ENCODE measurements at regions not wholly inside any gene's neighbourhood (a gene's known extent, or its start where the extent isn't known, plus 50 kb on each side); places are given as distances from the start of the nearest gene placed in this dataset.

DNA sequence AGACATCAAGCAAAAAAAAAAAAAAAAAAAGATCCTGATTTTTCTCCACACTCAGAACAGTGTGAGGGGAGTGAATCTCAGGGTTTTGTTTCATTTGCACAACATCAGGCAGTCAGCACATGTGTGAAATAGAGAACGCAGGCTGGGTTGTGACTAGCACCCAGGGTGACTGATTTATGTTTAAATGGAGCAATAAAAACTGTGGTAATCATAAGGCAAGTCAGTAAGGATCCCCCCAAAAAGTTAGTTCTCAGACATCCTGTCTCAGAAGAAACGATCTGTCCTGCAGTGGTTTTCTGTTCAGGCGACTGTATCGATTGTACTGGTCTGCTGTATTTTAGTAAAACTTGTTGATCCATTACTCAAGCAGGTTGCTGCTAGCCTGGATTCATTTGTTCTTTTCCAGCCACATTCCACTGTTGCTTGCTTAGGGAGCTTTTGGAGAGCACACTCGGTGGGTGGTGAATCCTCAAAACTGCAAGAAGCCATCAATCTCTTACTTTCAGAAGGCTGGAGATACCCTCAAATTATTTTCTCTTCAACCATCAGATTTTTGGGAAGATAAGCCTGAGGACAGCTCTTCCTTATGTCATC is 107.1 kb downstream of the DACT1 start:
- no peak overlapping the region for H3K27ac ChIP-seq (ENCODE audit: low read depth, low read length)
- H3K27me3 Mint-ChIP-seq (ENCODE audit: insufficient read depth) = peaks cover 2% of the 10 kb centered on the region
- 73 to 85% methylated on average over 4 to 5 of the region's 5 CpGs for WGBS, 2 experiments (ENCODE audit: insufficient coverage in 1 of 2, insufficient read length in 1 of 2)
- H3K36me3 ChIP-seq (ENCODE audit: control insufficient read depth, insufficient read depth, low read length) = no peaks in the 10 kb centered on the region
- H3K27ac Mint-ChIP-seq = no peak overlapping the region
- no peaks in the 10 kb centered on the region for H3K27me3 ChIP-seq (ENCODE audit: control insufficient read depth, insufficient read depth, low read length, poor library complexity, severe bottlenecking)
- TF ChIP-seq, protein P1, sequence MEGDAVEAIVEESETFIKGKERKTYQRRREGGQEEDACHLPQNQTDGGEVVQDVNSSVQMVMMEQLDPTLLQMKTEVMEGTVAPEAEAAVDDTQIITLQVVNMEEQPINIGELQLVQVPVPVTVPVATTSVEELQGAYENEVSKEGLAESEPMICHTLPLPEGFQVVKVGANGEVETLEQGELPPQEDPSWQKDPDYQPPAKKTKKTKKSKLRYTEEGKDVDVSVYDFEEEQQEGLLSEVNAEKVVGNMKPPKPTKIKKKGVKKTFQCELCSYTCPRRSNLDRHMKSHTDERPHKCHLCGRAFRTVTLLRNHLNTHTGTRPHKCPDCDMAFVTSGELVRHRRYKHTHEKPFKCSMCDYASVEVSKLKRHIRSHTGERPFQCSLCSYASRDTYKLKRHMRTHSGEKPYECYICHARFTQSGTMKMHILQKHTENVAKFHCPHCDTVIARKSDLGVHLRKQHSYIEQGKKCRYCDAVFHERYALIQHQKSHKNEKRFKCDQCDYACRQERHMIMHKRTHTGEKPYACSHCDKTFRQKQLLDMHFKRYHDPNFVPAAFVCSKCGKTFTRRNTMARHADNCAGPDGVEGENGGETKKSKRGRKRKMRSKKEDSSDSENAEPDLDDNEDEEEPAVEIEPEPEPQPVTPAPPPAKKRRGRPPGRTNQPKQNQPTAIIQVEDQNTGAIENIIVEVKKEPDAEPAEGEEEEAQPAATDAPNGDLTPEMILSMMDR (conservative IDR thresholded peaks at IDR 0.05) = no peak
- no peak overlapping the region for H3K4me3 ChIP-seq (ENCODE audit: low read length)
- no peak overlapping the region for H3K9ac ChIP-seq (ENCODE audit: extremely low read depth, low read length, poor library complexity, severe bottlenecking)
- peaks cover 19% of the 10 kb centered on the region for H3K4me1 Mint-ChIP-seq
- H3K4me1 ChIP-seq (ENCODE audit: control insufficient read depth, insufficient read depth, low read length) = peaks cover 12% of the 10 kb centered on the region
- no peak for DNase-seq
- no peaks in the 10 kb centered on the region for H3K9me3 Mint-ChIP-seq
- H3K36me3 Mint-ChIP-seq (ENCODE audit: low read depth) = no peaks in the 10 kb centered on the region
- no peaks in the 10 kb centered on the region for H3K9me3 ChIP-seq (ENCODE audit: control insufficient read depth, low read length)
- H3K4me3 Mint-ChIP-seq = no peak overlapping the region

DNA sequence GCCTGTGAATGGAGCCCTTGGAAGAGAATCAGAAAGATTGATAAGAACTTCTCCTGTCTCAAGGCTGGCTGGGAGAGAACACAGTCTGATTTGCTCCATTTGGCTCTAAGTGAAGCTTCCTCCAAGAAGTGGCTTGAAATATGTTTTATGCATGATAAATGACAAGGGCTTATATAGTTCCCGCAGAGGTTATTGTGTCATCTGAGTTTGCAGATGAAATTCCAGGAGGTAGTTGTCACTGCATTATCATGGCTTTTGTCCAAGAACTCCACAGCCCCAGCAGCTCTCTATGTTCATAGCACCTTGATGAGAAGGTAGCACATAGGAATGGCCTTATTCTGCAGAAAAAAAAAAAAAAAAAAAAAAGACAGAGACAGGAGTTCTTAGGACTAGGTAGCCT is 108.5 kb downstream of the DACT1 start:
- H3K27ac ChIP-seq (ENCODE audit: low read depth, low read length) = no peak overlapping the region
- no peaks in the 10 kb centered on the region for H3K36me3 Mint-ChIP-seq (ENCODE audit: low read depth)

DNA sequence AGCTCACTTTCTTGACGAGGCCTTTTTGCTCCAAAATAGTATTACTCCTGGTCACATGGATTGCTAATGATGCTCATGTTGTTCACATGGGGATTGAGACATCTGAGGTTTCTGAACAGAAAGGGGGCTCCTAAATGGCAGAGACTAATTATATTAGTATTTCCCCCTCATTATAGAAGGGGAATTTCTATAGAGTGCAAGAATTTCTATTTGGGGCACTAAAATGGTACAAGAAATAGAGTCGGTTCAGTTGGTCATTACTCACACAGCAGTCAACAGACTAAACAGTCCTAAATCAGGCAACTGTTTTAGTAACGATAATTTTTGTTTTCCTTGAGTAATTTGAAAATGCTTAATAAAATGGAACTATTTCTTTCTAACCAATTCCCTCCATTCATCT is 108.9 kb downstream of the DACT1 start:
- Mint-ChIP-seq H3K27me3 (ENCODE audit: insufficient read depth) (peaks cover 6% of the 10 kb centered on the region), H3K9me3 (no peaks in the 10 kb centered on the region), H3K36me3 (ENCODE audit: low read depth) (no peaks in the 10 kb centered on the region), H3K4me3 (no peak overlapping the region), H3K27ac (no peak overlapping the region), H3K4me1 (peaks cover 19% of the 10 kb centered on the region)
- Histone ChIP-seq H3K4me1 (ENCODE audit: control insufficient read depth, insufficient read depth, low read length) (peaks cover 12% of the 10 kb centered on the region), H3K4me3 (ENCODE audit: low read length) (no peak overlapping the region), H3K27me3 (ENCODE audit: control insufficient read depth, insufficient read depth, low read length, poor library complexity, severe bottlenecking) (no peaks in the 10 kb centered on the region), H3K9ac (ENCODE audit: extremely low read depth, low read length, poor library complexity, severe bottlenecking) (no peak overlapping the region), H3K27ac (ENCODE audit: low read depth, low read length) (no peak overlapping the region), H3K36me3 (ENCODE audit: control insufficient read depth, insufficient read depth, low read length) (no peaks in the 10 kb centered on the region), H3K9me3 (ENCODE audit: control insufficient read depth, low read length) (no peaks in the 10 kb centered on the region)
- TF ChIP-seq, protein P1 (conservative IDR thresholded peaks at IDR 0.05) = no peak
- 86 to 100% methylated on average over 1 to 2 of the region's 3 CpGs for WGBS, 2 experiments (ENCODE audit: insufficient coverage in 1 of 2, insufficient read length in 1 of 2)
- no peak for DNase-seq

More for the DNA sequence above, 108.5 kb downstream of the DACT1 start:
- H3K36me3 ChIP-seq (ENCODE audit: control insufficient read depth, insufficient read depth, low read length) = no peaks in the 10 kb centered on the region
- no peaks in the 10 kb centered on the region for H3K9me3 ChIP-seq (ENCODE audit: control insufficient read depth, low read length)
- H3K4me3 ChIP-seq (ENCODE audit: low read length) = no peak overlapping the region
- WGBS, 2 experiments (ENCODE audit: insufficient coverage in 1 of 2, insufficient read length in 1 of 2) = 90 to 93% methylated on average over 1 of the region's 1 CpG
- H3K27ac Mint-ChIP-seq = no peak overlapping the region
- H3K4me3 Mint-ChIP-seq = no peak overlapping the region
- no peak for DNase-seq
- H3K4me1 ChIP-seq (ENCODE audit: control insufficient read depth, insufficient read depth, low read length) = peaks cover 12% of the 10 kb centered on the region
- H3K27me3 Mint-ChIP-seq (ENCODE audit: insufficient read depth) = peaks cover 2% of the 10 kb centered on the region
- H3K9ac ChIP-seq (ENCODE audit: extremely low read depth, low read length, poor library complexity, severe bottlenecking) = no peak overlapping the region
- TF ChIP-seq, protein P1 (conservative IDR thresholded peaks at IDR 0.05) = no peak
- peaks cover 19% of the 10 kb centered on the region for H3K4me1 Mint-ChIP-seq
- H3K27me3 ChIP-seq (ENCODE audit: control insufficient read depth, insufficient read depth, low read length, poor library complexity, severe bottlenecking) = no peaks in the 10 kb centered on the region
- H3K9me3 Mint-ChIP-seq = no peaks in the 10 kb centered on the region

Data from endodermal cell (in vitro differentiated cells).